Endothelial cell of hepatic sinusoid (primary cell): ENCODE measurements at regions not wholly inside any gene's neighbourhood (a gene's known extent, or its start where the extent isn't known, plus 50 kb on each side); places are given as distances from the start of the nearest gene placed in this dataset.
"Not testable (repeated sequence)": the region's sequence is repeated elsewhere in the genome, so short reads cannot be mapped to it uniquely, and the experiment has no call there.

ENCODE experiments used
- in situ Hi-C: cut with HindIII; loops from 2 replicates; pipeline ENCODE4 v1.10.0; 2017; ENCODE audit warnings: low sequenced_read_pairs

- in situ Hi-C loops = no loop called here
These were observed 685.6 kb upstream of the NXPH2 start for GRCh38 chr2:139465789-139466188.

GRCh38 chr2:139457873-139458272 is 677.7 kb upstream of the NXPH2 start:
- in situ Hi-C loops = no loop called here

GRCh38 chr2:139454251-139454650 is 674.1 kb upstream of the NXPH2 start:
- in situ Hi-C loops = no loop called here

- in situ Hi-C loops = no loop called here
These were observed 658.9 kb upstream of the NXPH2 start for GRCh38 chr2:139439100-139439499.

- in situ Hi-C loops = no loop called here
These were observed 658.3 kb upstream of the NXPH2 start for GRCh38 chr2:139438478-139438877.

GRCh38 chr2:139427164-139427563 is 647.0 kb upstream of the NXPH2 start:
- in situ Hi-C loops = no loop called here

GRCh38 chr2:139424101-139424500 is 643.9 kb upstream of the NXPH2 start:
- in situ Hi-C loops = no loop called here

GRCh38 chr2:139411236-139411635 is 631.0 kb upstream of the NXPH2 start:
- in situ Hi-C loops = no loop called here

GRCh38 chr2:139410833-139411174 is 630.6 kb upstream of the NXPH2 start:
- in situ Hi-C loops = not testable (repeated sequence)

- in situ Hi-C loops = not testable (repeated sequence)
These were observed 630.1 kb upstream of the NXPH2 start for GRCh38 chr2:139410147-139410832.

GRCh38 chr2:139409212-139409611 is 629.0 kb upstream of the NXPH2 start:
- in situ Hi-C loops = no loop called here

- in situ Hi-C loops = no loop called here
These were observed 623.8 kb upstream of the NXPH2 start for GRCh38 chr2:139403948-139404347.

- in situ Hi-C loops = no loop called here
These were observed 614.6 kb upstream of the NXPH2 start for GRCh38 chr2:139394801-139395200.

- in situ Hi-C loops = no loop called here
These were observed 609.2 kb upstream of the NXPH2 start for GRCh38 chr2:139389391-139389790.

- in situ Hi-C loops = no loop called here
These were observed 606.2 kb upstream of the NXPH2 start for GRCh38 chr2:139386401-139386800.

- in situ Hi-C loops = no loop called here
These were observed 603.3 kb upstream of the NXPH2 start for GRCh38 chr2:139383532-139383931.

GRCh38 chr2:139380051-139380450 is 599.9 kb upstream of the NXPH2 start:
- in situ Hi-C loops = no loop called here

- in situ Hi-C loops = no loop called here
These were observed 598.2 kb upstream of the NXPH2 start for GRCh38 chr2:139378373-139378772.

GRCh38 chr2:139374296-139374850 is 594.2 kb upstream of the NXPH2 start:
- in situ Hi-C loops = no loop called here

- in situ Hi-C loops = no loop called here
These were observed 589.5 kb upstream of the NXPH2 start for GRCh38 chr2:139369423-139370409.

GRCh38 chr2:139367416-139367815 is 587.2 kb upstream of the NXPH2 start:
- in situ Hi-C loops = no loop called here

GRCh38 chr2:139366681-139367080 is 586.5 kb upstream of the NXPH2 start:
- in situ Hi-C loops = no loop called here
